ENCODE measurements at regions not wholly inside any gene's neighbourhood (a gene's known extent, or its start where the extent isn't known, plus 50 kb on each side); places are given as distances from the start of the nearest gene placed in this dataset.
"Not testable (repeated sequence)": the region's sequence is repeated elsewhere in the genome, so short reads cannot be mapped to it uniquely, and the experiment has no call there.

DNA sequence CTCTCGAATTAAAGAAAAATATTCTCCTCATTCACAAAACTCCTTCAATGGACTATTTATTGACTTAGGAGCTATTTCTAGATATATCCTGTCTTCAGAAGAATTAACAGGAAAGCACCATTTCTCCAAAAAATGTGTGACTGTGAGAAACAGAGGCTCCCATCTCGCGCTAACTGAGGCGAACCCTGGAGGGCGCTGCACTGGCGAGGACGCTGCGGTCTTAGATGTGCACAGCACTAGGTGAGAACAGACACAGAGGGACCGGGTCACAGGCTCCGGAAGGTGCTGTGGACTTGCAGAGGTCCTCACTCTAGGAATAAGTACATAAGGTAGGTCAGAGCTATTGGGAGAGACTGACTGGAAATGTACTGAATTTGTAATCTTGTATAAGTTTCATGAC lies 229.7 kb upstream of the SLC35G4 start:
- no peak for DNase-seq (ENCODE audit: low spot score)

DNA sequence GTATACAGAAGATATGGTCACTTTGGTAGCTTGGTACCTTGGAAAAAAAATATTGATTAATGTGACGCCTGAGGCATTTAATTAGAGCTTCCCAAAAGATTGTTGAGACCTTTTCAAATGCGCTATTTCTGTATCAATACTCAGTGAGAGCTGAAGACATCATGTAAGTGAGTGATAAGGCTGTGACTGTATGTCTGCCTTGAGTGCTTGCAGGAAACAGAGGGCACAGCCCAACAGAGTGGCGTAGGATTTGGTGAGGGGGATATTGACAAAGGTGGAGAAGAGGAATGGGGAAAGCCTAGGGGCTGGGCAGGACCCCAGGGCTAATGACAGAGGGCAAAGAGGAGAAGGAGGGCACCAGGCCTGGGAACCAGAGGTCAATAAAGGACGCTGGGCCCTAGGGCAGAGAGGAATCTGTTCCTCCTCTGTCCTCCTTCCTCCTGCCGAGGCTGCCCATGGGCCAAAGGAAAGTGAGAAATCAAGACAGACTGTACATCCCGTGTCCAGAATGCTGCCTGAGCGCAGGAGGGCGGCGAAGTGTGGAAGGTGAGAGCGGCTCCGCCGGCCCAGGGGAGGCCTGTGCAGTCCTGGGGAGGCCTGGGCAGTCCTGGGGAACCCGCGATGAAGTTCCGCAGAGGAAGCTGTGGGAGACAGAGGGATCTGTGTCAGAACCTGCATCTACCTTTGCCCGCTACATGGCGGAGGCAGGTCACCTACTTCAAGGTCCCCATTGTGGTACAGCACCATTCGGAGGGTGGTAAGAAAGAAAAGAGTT lies 228.6 kb upstream of the PIEZO2 start:
- DNase-seq (ENCODE audit: low spot score): no peak

DNA sequence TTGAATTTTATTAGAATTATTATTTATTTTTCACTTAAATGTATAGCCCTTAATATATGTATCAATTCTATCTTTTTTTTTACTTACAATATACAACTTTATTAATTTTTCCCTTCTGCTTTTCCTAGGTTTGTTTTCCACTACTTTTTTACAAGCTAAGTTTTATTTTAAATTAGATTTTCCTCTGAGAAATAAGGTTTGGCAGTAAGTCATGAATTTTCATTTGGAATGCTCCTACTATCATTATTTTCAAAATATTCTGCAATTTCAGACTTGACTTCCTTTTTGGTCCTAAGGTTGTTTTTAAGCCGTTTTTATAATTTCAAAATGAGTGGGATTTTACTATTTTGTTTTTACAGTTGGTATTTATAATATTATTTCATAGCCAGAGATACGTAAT lies 222.8 kb upstream of the PIEZO2 start:
- DNase-seq (ENCODE audit: low spot score): no peak

DNA sequence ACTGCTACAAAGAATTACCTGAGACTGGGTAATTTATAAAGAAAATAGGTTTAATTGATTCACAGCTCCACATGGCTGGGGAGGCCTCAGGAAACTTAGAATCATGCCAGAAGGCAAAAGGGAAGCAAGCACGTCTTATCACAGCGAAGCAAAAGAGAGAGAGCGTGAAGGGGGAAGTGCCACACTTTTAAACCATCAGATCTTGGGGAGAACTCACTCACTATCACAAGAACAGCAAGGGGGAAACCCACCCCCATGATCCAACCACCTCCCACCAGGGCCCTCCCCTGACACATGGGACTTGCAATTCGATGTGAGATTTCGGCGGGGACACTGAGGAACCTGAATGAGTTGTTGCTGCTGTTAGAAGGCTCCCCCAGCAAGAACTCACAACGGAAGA lies 220.2 kb upstream of the PIEZO2 start:
- DNase-seq (ENCODE audit: low spot score): no peak

DNA sequence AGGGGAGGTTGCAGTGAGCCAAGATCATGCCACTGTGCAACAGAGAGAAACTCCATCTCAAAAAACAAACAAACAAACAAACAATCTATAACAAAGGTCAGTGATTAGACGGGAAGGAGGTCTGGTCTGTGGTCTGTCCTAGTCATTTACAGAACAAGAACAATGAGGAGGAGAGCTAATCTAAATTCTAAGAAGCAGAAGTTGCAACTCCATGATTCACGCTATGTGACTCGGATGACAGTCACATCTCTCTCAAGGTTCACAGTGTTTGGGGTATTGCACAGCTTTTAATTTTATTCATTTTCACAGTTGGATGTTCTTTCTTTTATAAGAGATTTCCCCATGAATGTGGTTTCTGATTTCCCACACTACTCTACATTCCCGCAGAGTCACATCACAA lies 218.7 kb upstream of the PIEZO2 start:
- DNase-seq (ENCODE audit: low spot score): no peak

DNA sequence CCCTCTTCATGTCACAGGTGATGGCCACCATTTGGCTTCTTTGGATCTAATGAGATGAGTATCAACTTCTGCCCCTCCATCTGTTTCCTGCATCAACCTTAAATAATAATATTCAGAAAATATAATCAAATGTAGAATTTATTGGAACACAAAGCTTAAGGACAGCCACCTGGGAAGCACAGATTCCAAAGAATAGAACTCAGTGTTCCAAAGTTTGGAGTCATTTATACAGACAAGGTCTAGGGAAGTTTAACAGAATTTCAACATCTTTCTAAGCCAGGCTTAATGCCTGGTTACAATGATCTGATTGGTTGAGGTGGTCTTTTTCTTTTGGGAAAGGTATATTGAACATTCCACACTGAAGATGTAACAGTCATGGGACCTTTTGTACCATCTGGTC lies 218.0 kb upstream of the PIEZO2 start:
- DNase-seq (ENCODE audit: low spot score): no peak

DNA sequence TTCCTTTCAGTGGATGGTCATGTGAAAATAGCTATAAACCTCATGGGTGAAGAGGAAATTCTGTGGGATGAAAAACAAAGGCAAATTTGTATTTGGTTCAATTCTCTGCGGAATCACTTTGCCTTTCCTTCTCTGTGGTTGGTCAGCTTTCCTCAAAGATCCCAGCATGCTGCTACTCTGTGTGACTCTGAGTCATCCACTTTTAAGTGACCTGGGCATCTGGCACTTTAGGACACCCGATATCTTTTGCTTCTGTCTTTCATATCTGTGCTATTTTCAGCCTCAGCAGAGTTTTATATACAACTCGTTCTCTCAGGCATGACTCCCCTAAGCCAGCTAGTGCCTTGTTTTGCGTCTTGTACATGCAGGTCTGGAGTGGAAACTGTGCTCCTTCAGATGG lies 217.0 kb upstream of the PIEZO2 start:
- DNase-seq (ENCODE audit: low spot score): no peak

DNA sequence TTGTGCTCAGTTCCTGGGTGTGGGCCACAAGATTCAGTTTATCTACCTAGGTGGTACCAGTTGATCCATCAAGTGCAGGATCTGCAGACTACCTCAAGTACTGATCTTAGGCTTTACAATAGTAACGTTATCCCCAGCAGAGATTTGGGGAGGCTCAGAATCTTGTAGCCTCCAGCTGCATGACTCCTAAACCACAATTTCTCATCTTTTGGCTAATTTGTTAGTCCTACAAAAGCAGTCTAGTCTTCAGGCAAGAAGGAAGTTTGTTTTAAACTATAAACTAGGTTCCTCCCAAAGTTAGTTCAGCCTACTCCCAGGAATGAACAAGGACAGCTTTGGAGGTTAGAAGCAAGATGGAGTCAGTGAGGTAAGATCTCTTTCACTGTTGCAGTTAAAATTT lies 213.5 kb upstream of the PIEZO2 start:
- DNase-seq (ENCODE audit: low spot score): no peak

DNA sequence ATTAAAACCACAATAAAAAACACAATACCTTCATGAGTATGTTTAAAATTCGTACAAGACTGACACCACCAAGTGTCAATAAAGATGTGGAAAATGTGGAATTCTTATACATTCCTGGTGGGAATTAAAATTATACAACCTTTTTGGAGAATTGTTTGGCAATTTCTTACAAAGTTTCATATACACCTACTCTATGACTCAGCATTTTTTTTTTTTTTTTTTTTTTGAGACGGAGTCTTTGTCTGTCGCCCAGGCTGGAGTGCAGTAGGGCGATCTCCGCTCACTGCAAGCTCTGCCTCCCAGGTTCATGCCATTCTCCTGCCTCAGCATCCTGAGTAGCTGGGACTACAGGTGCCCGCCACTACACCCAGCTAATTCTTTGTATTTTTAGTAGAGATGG lies 212.5 kb upstream of the PIEZO2 start:
- not testable (repeated sequence) for DNase-seq (ENCODE audit: low spot score)

DNA sequence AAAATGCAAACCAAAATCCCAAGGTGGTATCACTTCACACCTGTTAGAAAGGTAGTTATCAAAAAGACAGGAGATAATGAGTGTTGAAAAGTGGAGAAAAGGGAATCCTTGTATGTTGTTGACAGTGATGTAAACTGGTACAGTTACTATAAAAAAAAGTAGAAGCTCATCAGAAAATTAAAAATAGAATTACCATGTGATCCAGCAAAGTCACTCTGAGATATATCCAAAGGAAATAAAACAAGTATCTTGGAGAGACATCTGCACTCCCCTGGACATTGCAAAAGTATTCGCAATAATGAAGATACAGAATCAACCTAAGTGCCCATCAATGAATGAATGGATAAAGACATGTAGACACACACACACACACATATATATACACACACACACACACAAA lies 208.3 kb upstream of the PIEZO2 start:
- no peak for DNase-seq (ENCODE audit: low spot score)

DNA sequence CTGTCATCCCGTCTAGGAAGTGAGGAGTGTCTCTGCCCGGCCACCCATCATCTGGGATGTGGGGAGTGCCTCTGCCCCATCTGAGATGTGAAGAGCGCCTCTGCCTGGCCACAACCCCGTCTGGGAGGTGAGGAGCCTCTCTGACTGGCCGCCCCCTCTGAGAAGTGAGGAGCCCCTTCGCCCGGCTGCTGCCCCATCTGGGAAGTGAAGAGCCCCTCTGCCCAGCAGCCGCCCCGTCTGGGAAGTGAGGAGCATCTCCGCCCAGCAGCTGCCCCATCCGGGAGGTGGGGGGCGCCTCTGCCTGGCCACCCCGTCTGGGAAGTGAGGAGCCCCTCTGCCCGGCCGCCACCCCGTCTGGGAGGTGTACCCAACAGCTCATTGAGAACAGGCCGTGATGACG lies 195.2 kb upstream of the PIEZO2 start:
- not testable (repeated sequence) for DNase-seq (ENCODE audit: low spot score)

DNA sequence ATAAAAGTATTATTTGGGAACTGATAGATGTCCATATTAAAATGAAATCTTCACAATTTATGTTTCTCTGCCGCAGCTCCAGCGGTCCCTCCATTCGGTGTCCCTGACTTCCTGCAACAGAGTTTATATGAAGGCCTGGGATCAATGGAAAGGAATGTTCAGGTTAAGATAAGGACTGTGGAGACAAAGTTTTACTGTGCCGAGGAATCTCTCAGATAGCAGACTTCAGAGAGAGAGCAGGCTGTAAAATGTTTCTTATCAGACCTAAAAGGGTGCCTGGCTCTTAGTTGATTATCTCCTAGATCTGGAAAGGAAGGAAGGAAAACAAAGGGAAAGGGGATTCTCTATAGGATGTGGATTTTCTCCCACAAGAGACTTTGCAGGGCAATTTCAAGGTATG lies 193.7 kb upstream of the PIEZO2 start:
- DNase-seq (ENCODE audit: low spot score): no peak

DNA sequence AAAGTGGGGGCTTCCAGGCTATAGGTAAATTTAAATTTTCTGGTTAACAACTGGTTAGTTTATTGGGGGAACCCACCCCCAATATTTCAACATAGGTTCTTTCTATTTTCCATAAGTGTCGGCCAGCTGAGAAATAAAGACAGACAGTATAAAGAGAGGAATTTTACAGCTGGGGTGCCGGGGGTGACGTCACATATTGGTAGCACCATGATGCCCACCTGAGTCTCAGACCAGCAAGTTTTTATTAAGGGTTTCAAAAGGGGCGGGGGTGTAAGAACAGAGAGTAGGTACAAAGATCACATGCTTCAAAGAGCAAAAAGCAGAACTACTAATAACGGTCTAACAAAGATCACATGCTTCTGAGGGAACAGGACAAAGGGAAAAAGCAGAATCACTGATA lies 192.7 kb upstream of the PIEZO2 start:
- DNase-seq (ENCODE audit: low spot score): not testable (repeated sequence)

DNA sequence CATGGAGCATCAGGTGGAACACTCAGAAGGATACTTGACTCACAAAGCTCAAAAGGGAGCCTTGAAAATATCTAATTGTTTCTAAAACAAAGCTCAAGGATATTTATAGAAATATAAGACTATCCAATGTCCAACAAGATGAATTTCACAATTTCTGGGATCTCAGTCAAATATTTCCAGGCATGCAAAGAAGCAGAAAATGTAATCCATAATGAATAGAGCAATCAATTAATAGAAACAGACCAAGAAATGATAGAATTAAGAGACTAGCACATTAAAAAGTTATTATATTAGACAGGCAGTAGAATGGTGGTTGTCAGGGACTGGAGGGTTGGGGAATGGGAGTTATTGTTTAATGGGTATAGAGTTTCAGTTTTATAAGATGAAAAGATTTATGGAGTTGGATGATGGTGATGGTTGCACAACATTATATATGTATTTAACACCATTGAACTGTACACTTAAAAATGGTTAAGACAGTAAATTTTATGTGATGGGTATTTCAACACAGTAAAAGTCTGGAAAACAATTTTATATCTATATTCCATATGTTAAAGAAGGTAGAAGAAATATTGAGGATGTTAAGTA lies 189.9 kb upstream of the PIEZO2 start:
- DNase-seq (ENCODE audit: low spot score): no peak

DNA sequence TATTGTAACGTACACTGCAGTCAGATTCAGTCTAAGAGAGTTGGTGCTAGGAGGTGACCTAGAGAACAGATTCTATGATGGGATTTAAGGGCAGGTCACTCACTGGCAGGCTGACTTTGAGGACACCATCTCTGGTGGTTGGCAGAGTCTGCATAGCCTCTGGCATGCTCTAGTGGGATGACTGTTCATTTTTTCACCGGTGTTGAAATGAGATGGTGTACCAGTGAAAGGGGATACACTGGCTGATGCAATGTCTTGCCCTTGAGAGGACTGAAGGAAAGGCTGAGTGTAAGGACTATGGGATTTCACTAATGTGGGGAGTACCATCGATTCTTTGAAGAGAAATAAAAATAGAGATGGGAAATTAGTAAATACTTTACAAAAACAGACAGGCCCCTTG lies 186.9 kb upstream of the PIEZO2 start:
- DNase-seq (ENCODE audit: low spot score): no peak

DNA sequence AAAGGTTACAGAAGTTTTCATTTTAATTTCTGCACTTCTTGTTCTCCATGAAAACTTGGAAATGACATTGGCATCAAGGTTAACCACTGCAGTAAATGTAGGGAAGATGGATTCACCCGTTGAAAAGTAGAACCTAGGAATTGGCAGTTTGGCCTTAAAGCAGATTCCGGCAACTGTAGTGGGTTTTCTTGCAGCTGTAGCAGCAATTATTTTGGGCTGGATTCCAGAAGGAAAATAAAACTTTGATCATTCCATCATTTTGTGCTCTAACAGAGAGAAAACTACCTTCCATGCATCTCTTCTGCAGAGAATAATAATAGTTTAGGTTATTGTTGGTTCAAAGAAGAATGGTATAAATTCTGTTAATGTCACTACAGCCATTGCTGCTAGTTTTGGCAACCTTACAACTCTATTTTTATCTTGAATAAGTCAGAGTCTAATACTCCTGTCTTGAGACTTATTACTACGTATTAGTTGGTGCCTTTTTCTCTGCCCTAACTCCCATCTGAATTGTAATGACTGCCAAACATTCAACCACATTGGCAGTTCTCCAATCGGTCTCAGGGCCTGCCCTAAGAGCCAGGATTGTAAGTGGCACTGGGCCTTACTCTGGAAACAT lies 178.1 kb upstream of the PIEZO2 start:
- no peak for DNase-seq (ENCODE audit: low spot score)

DNA sequence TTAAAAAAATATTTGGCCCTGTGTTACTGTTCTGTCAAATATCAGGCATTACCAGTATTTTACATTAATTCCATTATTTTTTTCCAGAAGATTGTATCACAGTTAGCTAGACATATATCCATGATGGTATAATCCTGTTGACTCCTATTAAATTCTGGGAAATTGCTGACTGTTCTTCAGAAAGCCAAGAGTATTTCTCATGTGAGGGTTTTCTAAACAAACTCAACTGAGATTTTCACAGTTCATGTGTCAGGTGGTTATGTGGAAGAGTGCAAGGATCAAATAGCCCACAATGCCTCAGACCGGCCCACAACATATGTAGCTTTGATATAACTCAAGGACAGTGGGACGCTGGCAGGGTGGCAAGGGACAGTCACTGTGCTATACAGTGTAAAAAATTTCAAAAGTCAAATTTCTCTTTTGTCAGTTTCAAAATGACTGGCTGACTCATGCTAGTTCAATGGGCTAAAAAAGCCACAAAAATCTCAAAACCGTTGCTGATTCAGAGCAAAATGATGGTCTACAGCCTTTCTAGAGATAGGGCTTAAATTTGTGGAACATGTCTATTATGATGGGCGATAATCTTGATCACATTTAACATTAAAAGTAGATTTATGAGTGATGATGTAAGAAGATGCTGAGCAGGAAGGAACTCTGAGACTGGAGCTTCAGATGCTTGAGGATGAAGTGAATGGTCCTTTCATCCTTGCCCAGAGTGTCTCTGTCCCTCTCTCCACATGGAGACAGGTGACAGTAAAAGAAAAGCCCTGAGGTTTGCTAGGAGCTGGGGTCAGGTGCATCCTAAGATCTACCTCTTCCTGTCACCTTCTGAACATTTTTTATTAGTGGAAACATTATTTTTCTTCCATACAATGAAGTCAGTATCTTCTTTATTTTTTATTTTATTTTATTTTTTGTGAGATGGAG lies 175.8 kb upstream of the PIEZO2 start:
- no peak for DNase-seq (ENCODE audit: low spot score)

DNA sequence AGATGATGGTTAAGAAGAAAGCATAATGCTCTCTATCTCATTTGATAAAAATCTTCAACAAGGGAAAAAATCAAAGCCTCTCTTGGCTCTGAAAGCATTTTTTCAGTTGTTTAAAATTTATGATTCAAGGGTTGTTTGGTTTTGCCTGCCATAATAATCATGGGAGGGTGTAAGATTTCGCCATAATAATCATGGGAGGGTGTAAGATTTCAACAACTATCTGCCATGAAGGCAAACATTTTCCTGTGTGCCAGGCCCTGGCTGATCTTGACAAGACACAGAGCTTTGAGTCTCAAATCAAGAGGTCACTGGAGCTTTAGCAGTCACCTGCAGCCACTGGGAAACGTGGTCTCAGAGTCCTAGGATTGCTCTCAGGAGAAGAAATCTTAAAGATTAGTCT lies 175.1 kb upstream of the PIEZO2 start:
- no peak for DNase-seq (ENCODE audit: low spot score)

DNA sequence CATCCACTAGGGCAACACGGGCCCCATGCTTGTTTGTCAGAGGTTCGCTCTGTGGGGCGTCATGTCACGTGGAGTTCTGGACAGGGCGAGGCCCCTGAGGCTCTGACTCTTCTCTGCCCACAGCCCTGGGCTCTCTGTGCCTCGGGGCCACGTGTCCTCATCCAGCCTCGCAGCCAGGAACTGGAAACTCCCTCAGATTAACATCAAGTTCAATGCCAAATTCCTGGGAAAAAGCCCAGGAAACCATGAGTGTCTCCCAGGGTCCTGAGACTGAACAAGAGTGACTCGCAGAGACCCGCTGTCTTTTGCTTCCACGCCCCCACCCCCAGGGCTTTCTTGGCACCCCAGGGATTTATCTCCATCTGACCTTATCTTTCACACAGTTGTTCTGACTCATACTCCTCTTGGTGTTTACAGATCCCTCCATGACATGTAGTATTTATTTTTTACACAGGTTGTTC lies 174.0 kb upstream of the PIEZO2 start:
- no peak for DNase-seq (ENCODE audit: low spot score)

DNA sequence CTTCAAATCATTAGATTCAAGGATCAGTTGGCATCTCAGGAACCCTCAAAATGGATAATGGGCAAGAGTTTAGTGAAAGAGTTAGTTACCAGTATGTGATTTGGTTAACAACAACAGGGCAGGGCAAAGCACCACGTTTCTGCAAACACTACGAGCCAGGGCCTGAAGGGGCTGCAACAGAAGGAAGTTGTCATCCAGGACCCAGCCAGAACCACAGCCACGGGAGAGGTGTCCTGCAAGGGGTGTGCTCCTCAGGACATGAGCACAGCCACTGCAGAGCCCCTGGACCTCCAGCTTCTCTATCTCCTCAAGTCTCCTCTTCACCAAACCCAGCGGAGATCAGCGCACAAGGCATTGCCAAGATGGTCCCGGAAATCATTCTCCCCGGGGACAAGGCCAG lies 173.3 kb upstream of the PIEZO2 start:
- DNase-seq (ENCODE audit: low spot score): no peak

DNA sequence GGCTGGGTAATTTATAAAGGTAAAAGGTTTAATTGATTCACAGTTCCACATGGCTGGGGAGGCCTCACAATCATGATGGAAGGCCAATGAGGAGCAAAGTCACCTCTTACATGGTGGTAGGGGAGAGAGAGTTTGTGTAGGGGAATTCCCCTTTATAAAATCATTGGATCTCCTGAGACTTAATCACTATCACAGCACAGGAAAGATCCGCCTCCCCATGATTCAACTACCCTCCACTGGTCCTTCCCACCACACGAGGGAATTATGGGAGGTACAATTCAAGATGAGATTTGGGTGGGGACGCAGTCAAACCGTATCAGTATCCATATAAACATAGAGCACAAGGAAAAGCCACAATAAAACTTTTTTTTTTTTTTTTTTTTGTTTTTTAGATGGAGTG lies 172.6 kb upstream of the PIEZO2 start:
- no peak for DNase-seq (ENCODE audit: low spot score)

DNA sequence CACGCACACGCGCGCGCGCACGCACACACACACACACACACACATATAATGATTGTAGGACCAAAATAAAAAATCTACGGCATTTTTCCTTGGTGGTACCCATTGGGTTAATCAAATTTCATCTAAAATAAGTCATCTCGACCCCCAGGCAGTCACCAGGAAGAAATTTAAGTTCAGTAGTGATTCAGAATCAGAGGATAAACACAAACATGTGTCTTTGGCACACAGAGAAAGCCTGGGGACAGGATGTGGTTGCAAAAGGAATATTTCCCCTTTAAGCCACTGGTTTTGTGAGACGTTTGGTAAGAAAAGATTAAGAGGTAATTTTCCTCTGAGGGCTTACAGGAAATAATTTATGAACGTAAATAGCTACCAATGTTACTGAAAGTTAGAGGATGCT lies 171.6 kb upstream of the PIEZO2 start:
- no peak for DNase-seq (ENCODE audit: low spot score)

DNA sequence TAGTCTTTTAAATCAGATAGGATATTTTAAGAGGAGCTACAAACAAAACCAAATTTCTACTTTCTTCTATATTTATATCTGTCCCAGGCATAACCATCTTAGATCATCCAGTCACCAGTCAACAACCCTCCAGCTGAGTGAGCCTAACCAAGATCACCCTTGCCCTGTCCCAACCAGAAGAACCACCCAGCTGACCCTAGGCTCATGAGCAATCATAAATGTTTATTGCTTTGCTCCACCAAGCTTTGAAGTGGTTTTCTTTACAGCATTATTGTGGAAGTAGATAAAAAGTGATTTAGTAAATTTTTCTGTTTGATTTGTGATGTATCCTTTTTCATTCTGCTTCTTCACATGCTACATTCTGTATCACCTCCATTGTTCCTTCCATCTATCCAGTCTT lies 167.2 kb upstream of the PIEZO2 start:
- peak; percentile 45 for DNase-seq (ENCODE audit: low spot score)
